Stimulated activated naive CD8-positive, alpha-beta T cell treated with anti-CD3 and anti-CD28 coated beads, Interleukin-15, amount 100 ng/mL, for 72 hours (primary cell): ENCODE measurements at regions not wholly inside any gene's neighbourhood (a gene's known extent, or its start where the extent isn't known, plus 50 kb on each side); places are given as distances from the start of the nearest gene placed in this dataset.
A peak's percentile ranks its signal among the peaks of the same experiment; 100 is the strongest.

ENCODE experiments used
- ATAC-seq: fragments of 150-1000 bp; cut with Tn5 transposase; 2 replicates; pipeline ENCODE4 v1.10.0; 2021; ENCODE audit warnings: mild to moderate bottlenecking, moderate library complexity
- DNase-seq, 2 donors: peaks; one replicate each; pipeline ENCODE4 v3.0.0; 2021 to 2022
- H3K27ac Mint-ChIP-seq, 2 donors: one replicate each; pipeline ENCODE4 v1.8.0; 2022; ENCODE audit warnings: mild to moderate bottlenecking in 2 of 2, mixed read lengths in 2 of 2, moderate library complexity in 2 of 2
- H3K27me3 Mint-ChIP-seq: one replicate; pipeline ENCODE4 v1.8.0; 2022; ENCODE audit warnings: mixed read lengths
- H3K4me1 Mint-ChIP-seq: one replicate; pipeline ENCODE4 v1.8.0; 2022; ENCODE audit warnings: mild to moderate bottlenecking, mixed read lengths
- H3K4me3 Mint-ChIP-seq, 2 donors: one replicate each; pipeline ENCODE4 v1.8.0; 2022; ENCODE audit warnings: mild to moderate bottlenecking in 2 of 2, mixed read lengths in 2 of 2, moderate library complexity in 1 of 2
- H3K9me3 Mint-ChIP-seq, 2 donors: one replicate each; pipeline ENCODE4 v1.8.0; 2022; ENCODE audit warnings: mixed read lengths in 2 of 2

- Mint-ChIP-seq H3K27me3 (peaks cover 48% of the 10 kb centered on the region), H3K9me3 (no peaks in the 10 kb centered on the region), H3K4me1 (no peaks in the 10 kb centered on the region), H3K27ac (no peak overlapping the region), H3K4me3 (no peak overlapping the region)
- DNase-seq, result no peak
- no peak for ATAC-seq
Observed at GRCh38 chr3:124453189-124453588, 277.1 kb upstream of the UMPS start.

GRCh38 chr3:124455891-124456290 lies 274.4 kb upstream of the UMPS start:
- no peaks in the 10 kb centered on the region for H3K9me3 Mint-ChIP-seq
- DNase-seq, result no peak
- no peak for ATAC-seq
- no peak overlapping the region for H3K4me3 Mint-ChIP-seq
- H3K27ac Mint-ChIP-seq, result no peak overlapping the region
- H3K4me1 Mint-ChIP-seq, result no peaks in the 10 kb centered on the region
- H3K27me3 Mint-ChIP-seq, result peaks cover 49% of the 10 kb centered on the region

- H3K27me3 Mint-ChIP-seq, result peaks cover 54% of the 10 kb centered on the region
- no peak overlapping the region for H3K27ac Mint-ChIP-seq
- no peaks in the 10 kb centered on the region for H3K9me3 Mint-ChIP-seq
- H3K4me3 Mint-ChIP-seq, result no peak overlapping the region
- no peak for DNase-seq
- ATAC-seq, result no peak
- H3K4me1 Mint-ChIP-seq, result no peaks in the 10 kb centered on the region
Observed at GRCh38 chr3:124456506-124456905, 273.7 kb upstream of the UMPS start.

- Mint-ChIP-seq H3K9me3 (no peaks in the 10 kb centered on the region), H3K4me1 (no peaks in the 10 kb centered on the region), H3K27ac (no peak overlapping the region), H3K4me3 (no peak overlapping the region), H3K27me3 (peaks cover 35% of the 10 kb centered on the region)
- ATAC-seq (no peak), DNase-seq (no peak)
Observed at GRCh38 chr3:124459678-124460077, 270.6 kb upstream of the UMPS start.

- DNase-seq (no peak), ATAC-seq (no peak)
- H3K9me3 Mint-ChIP-seq, result no peaks in the 10 kb centered on the region
- no peaks in the 10 kb centered on the region for H3K4me1 Mint-ChIP-seq
- H3K27ac Mint-ChIP-seq, result no peak overlapping the region
- peaks cover 28% of the 10 kb centered on the region for H3K27me3 Mint-ChIP-seq
- no peak overlapping the region for H3K4me3 Mint-ChIP-seq
Observed at GRCh38 chr3:124461126-124461525, 269.1 kb upstream of the UMPS start.

- Mint-ChIP-seq H3K9me3 (no peaks in the 10 kb centered on the region), H3K27me3 (peaks cover 35% of the 10 kb centered on the region), H3K27ac (no peak overlapping the region), H3K4me1 (no peaks in the 10 kb centered on the region), H3K4me3 (no peak overlapping the region)
- DNase-seq, result no peak
- ATAC-seq, result no peak
Observed at GRCh38 chr3:124461838-124462632, 268.2 kb upstream of the UMPS start.

GRCh38 chr3:124463234-124463633 lies 267.0 kb upstream of the UMPS start:
- ATAC-seq, result no peak
- Mint-ChIP-seq H3K4me1 (no peaks in the 10 kb centered on the region), H3K27ac (no peak overlapping the region), H3K9me3 (no peaks in the 10 kb centered on the region), H3K4me3 (no peak overlapping the region), H3K27me3 (peaks cover 27% of the 10 kb centered on the region)
- no peak for DNase-seq

- no peaks in the 10 kb centered on the region for H3K4me1 Mint-ChIP-seq
- H3K27me3 Mint-ChIP-seq, result peaks cover 22% of the 10 kb centered on the region
- H3K9me3 Mint-ChIP-seq, result no peaks in the 10 kb centered on the region
- H3K4me3 Mint-ChIP-seq, result no peak overlapping the region
- ATAC-seq (no peak), DNase-seq (peak; percentile 5 to 23)
- no peak overlapping the region for H3K27ac Mint-ChIP-seq
Observed at GRCh38 chr3:124467980-124468902, 262.0 kb upstream of the UMPS start.

- no peaks in the 10 kb centered on the region for H3K4me1 Mint-ChIP-seq
- DNase-seq (no peak), ATAC-seq (no peak)
- peaks cover 26% of the 10 kb centered on the region for H3K27me3 Mint-ChIP-seq
- no peak overlapping the region for H3K27ac Mint-ChIP-seq
- no peak overlapping the region for H3K4me3 Mint-ChIP-seq
- H3K9me3 Mint-ChIP-seq, result no peaks in the 10 kb centered on the region
Observed at GRCh38 chr3:124469555-124469954, 260.7 kb upstream of the UMPS start.

GRCh38 chr3:124478830-124479229 lies 251.4 kb upstream of the UMPS start:
- no peak overlapping the region for H3K27ac Mint-ChIP-seq
- ATAC-seq (no peak), DNase-seq (no peak)
- no peaks in the 10 kb centered on the region for H3K9me3 Mint-ChIP-seq
- H3K4me3 Mint-ChIP-seq, result no peak overlapping the region
- H3K4me1 Mint-ChIP-seq, result no peaks in the 10 kb centered on the region
- H3K27me3 Mint-ChIP-seq, result peaks cover 28% of the 10 kb centered on the region

GRCh38 chr3:124483915-124484470 lies 246.3 kb upstream of the UMPS start:
- DNase-seq (no peak), ATAC-seq (no peak)
- Mint-ChIP-seq H3K9me3 (no peaks in the 10 kb centered on the region), H3K4me3 (no peak overlapping the region), H3K4me1 (no peaks in the 10 kb centered on the region), H3K27me3 (peaks cover 21% of the 10 kb centered on the region), H3K27ac (no peak overlapping the region)

GRCh38 chr3:124486324-124486723 lies 243.9 kb upstream of the UMPS start:
- Mint-ChIP-seq H3K27ac (no peak overlapping the region), H3K27me3 (peaks cover 27% of the 10 kb centered on the region), H3K4me3 (no peak overlapping the region), H3K9me3 (no peaks in the 10 kb centered on the region), H3K4me1 (no peaks in the 10 kb centered on the region)
- ATAC-seq (no peak), DNase-seq (no peak)

- DNase-seq (no peak), ATAC-seq (no peak)
- no peaks in the 10 kb centered on the region for H3K4me1 Mint-ChIP-seq
- no peak overlapping the region for H3K4me3 Mint-ChIP-seq
- peaks cover 41% of the 10 kb centered on the region for H3K27me3 Mint-ChIP-seq
- no peaks in the 10 kb centered on the region for H3K9me3 Mint-ChIP-seq
- no peak overlapping the region for H3K27ac Mint-ChIP-seq
Observed at GRCh38 chr3:124489506-124489905, 240.7 kb upstream of the UMPS start.

- no peak overlapping the region for H3K27ac Mint-ChIP-seq
Observed at GRCh38 chr3:124491098-124491497, 239.2 kb upstream of the UMPS start.

GRCh38 chr3:124491875-124492274 lies 238.4 kb upstream of the UMPS start:
- H3K27me3 Mint-ChIP-seq, result peaks cover 51% of the 10 kb centered on the region
- no peak for ATAC-seq
- H3K9me3 Mint-ChIP-seq, result no peaks in the 10 kb centered on the region
- H3K4me3 Mint-ChIP-seq, result no peak overlapping the region
- H3K27ac Mint-ChIP-seq, result no peak overlapping the region
- no peaks in the 10 kb centered on the region for H3K4me1 Mint-ChIP-seq
- DNase-seq, result no peak

More at GRCh38 chr3:124491098-124491497, 239.2 kb upstream of the UMPS start:
- no peak for DNase-seq
- no peak for ATAC-seq
- Mint-ChIP-seq H3K9me3 (no peaks in the 10 kb centered on the region), H3K4me3 (no peak overlapping the region), H3K27me3 (peaks cover 43% of the 10 kb centered on the region), H3K4me1 (no peaks in the 10 kb centered on the region)

- Mint-ChIP-seq H3K27ac (no peak overlapping the region), H3K27me3 (peaks cover 52% of the 10 kb centered on the region), H3K9me3 (no peaks in the 10 kb centered on the region), H3K4me3 (no peak overlapping the region), H3K4me1 (no peaks in the 10 kb centered on the region)
- DNase-seq, result no peak
- ATAC-seq, result peak; percentile 39
Observed at GRCh38 chr3:124492824-124493223, 237.4 kb upstream of the UMPS start.
